ENCODE measurements at regions not wholly inside any gene's neighbourhood (a gene's known extent, or its start where the extent isn't known, plus 50 kb on each side); places are given as distances from the start of the nearest gene placed in this dataset.

GRCh38 chr9:117970276-117971050 lies 266.3 kb downstream of the TLR4 start:
- WGBS, result 79% methylated on average over 7 of the region's 7 CpGs
- H3K9me3 ChIP-seq, result no peaks in the 10 kb centered on the region
- no peaks in the 10 kb centered on the region for H3K27me3 ChIP-seq
- H3K27ac ChIP-seq (replicated peaks in 1 of 4), result no peak overlapping the region
- intact Hi-C loops (cut with DNase I), result no loop called here
- no peaks in the 10 kb centered on the region for H3K36me3 ChIP-seq
- H3K4me1 ChIP-seq, result no peaks in the 10 kb centered on the region
- no peak overlapping the region for H3K4me3 ChIP-seq
- TF ChIP-seq EP300 (IDR thresholded peaks at IDR 0.05), result no peak
- no peak for TF ChIP-seq POLR2AphosphoS5 (IDR thresholded peaks at IDR 0.05)
- no peak for TF ChIP-seq POLR2A (IDR thresholded peaks at IDR 0.05; ENCODE audit: low read depth)
- no peak for TF ChIP-seq CTCF (IDR thresholded peaks at IDR 0.05)
- DNase-seq (ENCODE audit: extremely low spot score), result no peak

- 45% methylated on average over 3 of the region's 3 CpGs for WGBS
- DNase-seq (ENCODE audit: extremely low spot score), result no peak
- intact Hi-C loops (cut with DNase I), result no loop called here
- no peak overlapping the region for H3K4me3 ChIP-seq
- no peaks in the 10 kb centered on the region for H3K36me3 ChIP-seq
- no peaks in the 10 kb centered on the region for H3K4me1 ChIP-seq
- no peaks in the 10 kb centered on the region for H3K9me3 ChIP-seq
- no peak for TF ChIP-seq CTCF (IDR thresholded peaks at IDR 0.05)
- no peak for TF ChIP-seq POLR2A (IDR thresholded peaks at IDR 0.05; ENCODE audit: low read depth)
- H3K27ac ChIP-seq (replicated peaks in 1 of 4), result no peak overlapping the region
- H3K27me3 ChIP-seq, result no peaks in the 10 kb centered on the region
These were observed 269.9 kb downstream of the TLR4 start for GRCh38 chr9:117974108-117974507.

GRCh38 chr9:117979914-117980313 lies 275.7 kb downstream of the TLR4 start:
- no peaks in the 10 kb centered on the region for H3K27me3 ChIP-seq
- TF ChIP-seq POLR2A (IDR thresholded peaks at IDR 0.05; ENCODE audit: low read depth), result no peak
- no peak for TF ChIP-seq POLR2AphosphoS5 (IDR thresholded peaks at IDR 0.05)
- TF ChIP-seq CTCF (IDR thresholded peaks at IDR 0.05), result no peak
- H3K4me3 ChIP-seq, result no peak overlapping the region
- H3K36me3 ChIP-seq, result no peaks in the 10 kb centered on the region
- H3K27ac ChIP-seq (replicated peaks in 1 of 4), result no peak overlapping the region
- H3K9me3 ChIP-seq, result no peaks in the 10 kb centered on the region
- no peaks in the 10 kb centered on the region for H3K4me1 ChIP-seq
- no peak for DNase-seq (ENCODE audit: extremely low spot score)
- intact Hi-C loops (cut with DNase I), result no loop called here
- 96% methylated on average over 2 of the region's 2 CpGs for WGBS

- no peaks in the 10 kb centered on the region for H3K4me1 ChIP-seq
These were observed 283.7 kb downstream of the TLR4 start for GRCh38 chr9:117987945-117988344.

GRCh38 chr9:117992006-117992405 lies 287.8 kb downstream of the TLR4 start:
- intact Hi-C loops (cut with DNase I), result no loop called here
- H3K4me3 ChIP-seq, result no peak overlapping the region
- no peaks in the 10 kb centered on the region for H3K9me3 ChIP-seq
- H3K27ac ChIP-seq (replicated peaks in 1 of 4), result no peak overlapping the region
- no peak for DNase-seq (ENCODE audit: extremely low spot score)
- WGBS, result 7% methylated on average over 6 of the region's 6 CpGs
- no peaks in the 10 kb centered on the region for H3K4me1 ChIP-seq
- no peak for TF ChIP-seq CTCF (IDR thresholded peaks at IDR 0.05)
- TF ChIP-seq EP300 (IDR thresholded peaks at IDR 0.05), result no peak
- no peaks in the 10 kb centered on the region for H3K27me3 ChIP-seq
- H3K36me3 ChIP-seq, result no peaks in the 10 kb centered on the region

More at GRCh38 chr9:117987945-117988344, 283.7 kb downstream of the TLR4 start:
- intact Hi-C loops (cut with DNase I), result no loop called here
- Histone ChIP-seq H3K27me3 (no peaks in the 10 kb centered on the region), H3K9me3 (no peaks in the 10 kb centered on the region), H3K36me3 (no peaks in the 10 kb centered on the region), H3K27ac (replicated peaks in 1 of 4) (no peak overlapping the region), H3K4me3 (no peak overlapping the region)
- TF ChIP-seq POLR2AphosphoS5 (IDR thresholded peaks at IDR 0.05), result no peak
- DNase-seq (ENCODE audit: extremely low spot score), result no peak

All from esophagus muscularis mucosa (tissue), 4 donors.